Fibroblast of villous mesenchyme (primary cell): ENCODE measurements at regions not wholly inside any gene's neighbourhood (a gene's known extent, or its start where the extent isn't known, plus 50 kb on each side); places are given as distances from the start of the nearest gene placed in this dataset.

Source experiments
- DNase-seq: peaks from one replicate; pipeline ENCODE4 v3.0.0-alpha.2; 2010; ENCODE audit warnings: low read depth
- H3K4me3 ChIP-seq: 2 replicates; pipeline ENCODE4 v1.5.1; 2011; ENCODE audit warnings: low read depth, mild to moderate bottlenecking, low read length
- TF ChIP-seq, protein P1 (sequence below): IDR thresholded peaks from 2 replicates; pipeline ENCODE4 v1.5.1; 2012; ENCODE audit warnings: low read depth, mild to moderate bottlenecking, low read length; ENCODE audit not compliant: insufficient read depth

DNA sequence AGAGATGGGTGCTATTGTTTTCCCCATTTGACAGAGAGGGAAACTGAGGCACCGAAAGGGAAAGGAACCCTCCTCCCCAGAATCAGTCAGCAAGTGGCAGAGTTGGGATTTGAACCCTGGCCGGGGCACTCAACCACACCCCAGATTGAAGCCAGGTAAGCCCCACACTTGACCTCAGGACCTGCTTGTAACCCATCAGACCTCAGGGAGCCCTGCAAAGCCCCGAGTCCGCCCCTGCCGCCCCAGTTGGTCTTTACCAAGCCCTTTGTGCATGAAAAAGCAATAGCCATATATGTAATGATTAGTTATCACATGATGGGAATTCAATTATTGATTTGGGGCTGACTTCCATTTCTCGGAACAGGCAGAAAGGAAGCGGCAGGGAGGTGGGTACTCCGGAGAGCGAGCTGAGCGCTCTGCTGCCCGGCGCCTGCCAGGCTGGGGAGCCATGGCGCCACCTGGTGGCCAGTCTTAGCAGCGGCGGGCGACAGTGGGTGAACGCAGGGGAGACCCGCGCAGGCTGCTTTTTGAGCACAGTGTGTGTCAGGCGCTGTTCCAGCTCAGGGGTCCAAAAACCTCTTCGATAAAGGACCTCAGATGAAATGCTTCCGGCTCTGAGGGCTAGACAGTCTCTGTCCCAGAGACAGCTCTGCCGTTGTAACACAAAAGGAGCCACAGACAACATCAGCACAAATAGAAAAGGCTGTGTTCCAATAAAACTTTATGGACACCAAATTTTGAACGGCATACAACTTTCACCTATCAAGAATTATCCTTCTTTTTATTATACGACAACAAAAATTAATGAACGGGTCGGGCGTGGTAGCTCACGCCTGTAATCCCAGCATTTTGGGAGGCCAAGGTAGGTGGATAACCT lies 82.9 kb upstream of the CACNA1A start:
- TF ChIP-seq, protein P1, sequence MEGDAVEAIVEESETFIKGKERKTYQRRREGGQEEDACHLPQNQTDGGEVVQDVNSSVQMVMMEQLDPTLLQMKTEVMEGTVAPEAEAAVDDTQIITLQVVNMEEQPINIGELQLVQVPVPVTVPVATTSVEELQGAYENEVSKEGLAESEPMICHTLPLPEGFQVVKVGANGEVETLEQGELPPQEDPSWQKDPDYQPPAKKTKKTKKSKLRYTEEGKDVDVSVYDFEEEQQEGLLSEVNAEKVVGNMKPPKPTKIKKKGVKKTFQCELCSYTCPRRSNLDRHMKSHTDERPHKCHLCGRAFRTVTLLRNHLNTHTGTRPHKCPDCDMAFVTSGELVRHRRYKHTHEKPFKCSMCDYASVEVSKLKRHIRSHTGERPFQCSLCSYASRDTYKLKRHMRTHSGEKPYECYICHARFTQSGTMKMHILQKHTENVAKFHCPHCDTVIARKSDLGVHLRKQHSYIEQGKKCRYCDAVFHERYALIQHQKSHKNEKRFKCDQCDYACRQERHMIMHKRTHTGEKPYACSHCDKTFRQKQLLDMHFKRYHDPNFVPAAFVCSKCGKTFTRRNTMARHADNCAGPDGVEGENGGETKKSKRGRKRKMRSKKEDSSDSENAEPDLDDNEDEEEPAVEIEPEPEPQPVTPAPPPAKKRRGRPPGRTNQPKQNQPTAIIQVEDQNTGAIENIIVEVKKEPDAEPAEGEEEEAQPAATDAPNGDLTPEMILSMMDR: peak; percentile 90
- peak; percentile 49 for DNase-seq
- no peak overlapping the region for H3K4me3 ChIP-seq

GRCh38 chr19:13585512-13585911 lies 79.2 kb upstream of the CACNA1A start:
- TF ChIP-seq, protein P1: no peak
- no peak overlapping the region for H3K4me3 ChIP-seq
- no peak for DNase-seq

DNA sequence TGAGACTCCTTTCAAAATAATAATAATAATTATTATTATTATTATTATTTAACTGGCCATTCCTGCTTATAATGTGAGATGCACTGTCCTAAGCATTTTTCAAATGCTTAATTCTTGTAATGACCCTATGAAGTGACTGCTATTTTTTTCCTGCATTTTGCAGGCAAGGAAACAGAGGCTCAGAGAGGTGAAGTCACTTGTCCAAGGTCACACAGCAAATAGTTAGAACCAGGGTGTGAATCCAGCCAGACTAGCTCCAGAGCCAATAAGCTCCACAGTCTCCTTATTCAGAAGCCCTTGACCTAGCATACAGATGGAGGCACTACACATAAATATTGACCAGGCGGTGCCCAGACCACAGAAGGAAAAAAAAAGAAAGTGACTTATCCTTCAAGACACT lies 77.5 kb upstream of the CACNA1A start:
- TF ChIP-seq, protein P1: no peak
- no peak for DNase-seq
- H3K4me3 ChIP-seq: no peak overlapping the region

- TF ChIP-seq, protein P1: no peak
- H3K4me3 ChIP-seq: no peak overlapping the region
- no peak for DNase-seq
Observed at GRCh38 chr19:13583114-13583513, 76.8 kb upstream of the CACNA1A start.

DNA sequence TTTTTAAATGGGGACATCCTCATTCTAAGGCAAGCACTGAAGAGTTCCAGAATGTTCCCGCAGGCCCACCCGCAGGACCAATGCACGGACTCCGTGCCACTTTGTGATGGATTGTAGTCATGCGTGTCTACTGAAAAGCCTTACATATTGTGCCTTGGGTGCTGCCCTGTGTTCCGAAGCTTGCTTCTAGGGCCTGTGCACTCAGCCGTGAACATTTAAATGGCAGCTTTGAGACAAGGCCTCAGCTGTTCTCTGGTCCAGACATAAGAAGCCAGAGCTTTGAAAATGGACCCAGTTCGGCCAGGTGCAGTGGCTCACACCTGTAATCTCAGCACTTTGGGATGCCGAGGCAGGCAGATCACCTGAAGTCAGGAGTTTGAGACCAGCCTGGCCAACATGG lies 75.3 kb upstream of the CACNA1A start:
- DNase-seq: no peak
- no peak overlapping the region for H3K4me3 ChIP-seq

DNA sequence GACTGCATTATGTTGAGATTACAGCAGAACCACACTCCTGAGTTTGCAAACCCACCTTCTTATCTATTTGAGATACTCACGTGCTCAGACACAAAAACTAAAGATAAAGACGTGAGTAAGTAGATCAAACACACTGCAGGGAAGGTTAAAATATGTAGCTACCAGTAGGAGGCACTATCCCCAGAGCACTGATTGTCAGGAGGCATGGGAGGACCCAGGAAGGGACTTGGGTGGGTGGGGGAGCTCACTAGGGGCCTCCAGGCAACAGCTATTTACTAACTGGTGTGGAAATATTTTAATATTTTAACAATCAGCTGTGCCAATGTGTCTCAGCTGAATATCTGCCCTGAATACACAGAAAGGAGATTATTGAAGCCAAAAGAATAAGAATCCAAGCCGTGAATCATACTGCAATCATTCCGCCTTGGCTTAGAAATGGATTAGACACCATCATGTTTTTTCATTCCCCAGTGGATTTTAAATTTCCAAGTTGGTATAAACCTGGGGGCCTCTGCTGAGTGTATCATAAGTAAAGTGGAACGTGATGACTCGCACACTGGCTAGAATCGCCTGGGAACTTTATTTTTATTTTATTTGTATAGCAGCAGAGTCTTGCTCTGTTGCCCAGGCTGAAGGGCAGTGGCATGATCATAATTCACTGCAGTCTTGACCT lies 73.2 kb upstream of the CACNA1A start:
- H3K4me3 ChIP-seq: no peak overlapping the region
- TF ChIP-seq, protein P1: no peak
- no peak for DNase-seq

More for the DNA sequence above, 75.3 kb upstream of the CACNA1A start:
- TF ChIP-seq, protein P1: no peak
